ENCODE measurements at regions not wholly inside any gene's neighbourhood (a gene's known extent, or its start where the extent isn't known, plus 50 kb on each side); places are given as distances from the start of the nearest gene placed in this dataset.

DNA sequence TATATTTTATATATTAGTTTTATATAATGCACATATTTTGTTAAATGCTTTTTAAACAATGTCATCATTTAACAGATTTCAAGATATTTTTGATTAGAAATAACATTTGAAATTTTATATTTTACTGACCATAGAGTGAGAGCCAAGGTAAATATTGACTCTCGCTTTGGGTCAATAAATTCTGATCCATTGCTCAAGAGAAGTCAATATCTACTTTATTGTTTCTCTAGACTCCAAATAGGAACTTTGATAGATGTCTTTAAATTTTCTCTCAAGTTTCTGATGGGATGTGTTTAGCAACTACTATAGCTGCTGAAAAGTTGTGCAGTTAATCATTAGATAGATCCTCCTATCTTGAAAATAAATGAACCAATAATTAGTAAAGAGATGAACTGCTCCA is 61.4 kb upstream of the ATXN7L3B start:
- TF ChIP-seq, protein P1, sequence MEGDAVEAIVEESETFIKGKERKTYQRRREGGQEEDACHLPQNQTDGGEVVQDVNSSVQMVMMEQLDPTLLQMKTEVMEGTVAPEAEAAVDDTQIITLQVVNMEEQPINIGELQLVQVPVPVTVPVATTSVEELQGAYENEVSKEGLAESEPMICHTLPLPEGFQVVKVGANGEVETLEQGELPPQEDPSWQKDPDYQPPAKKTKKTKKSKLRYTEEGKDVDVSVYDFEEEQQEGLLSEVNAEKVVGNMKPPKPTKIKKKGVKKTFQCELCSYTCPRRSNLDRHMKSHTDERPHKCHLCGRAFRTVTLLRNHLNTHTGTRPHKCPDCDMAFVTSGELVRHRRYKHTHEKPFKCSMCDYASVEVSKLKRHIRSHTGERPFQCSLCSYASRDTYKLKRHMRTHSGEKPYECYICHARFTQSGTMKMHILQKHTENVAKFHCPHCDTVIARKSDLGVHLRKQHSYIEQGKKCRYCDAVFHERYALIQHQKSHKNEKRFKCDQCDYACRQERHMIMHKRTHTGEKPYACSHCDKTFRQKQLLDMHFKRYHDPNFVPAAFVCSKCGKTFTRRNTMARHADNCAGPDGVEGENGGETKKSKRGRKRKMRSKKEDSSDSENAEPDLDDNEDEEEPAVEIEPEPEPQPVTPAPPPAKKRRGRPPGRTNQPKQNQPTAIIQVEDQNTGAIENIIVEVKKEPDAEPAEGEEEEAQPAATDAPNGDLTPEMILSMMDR (IDR thresholded peaks at IDR 0.05; ENCODE audit: extremely low read depth, insufficient read depth, missing control alignments), result no peak
- in situ Hi-C loops (cut with MboI; ENCODE audit: low pct_unique_long_range_greater_than_20kb, low sequenced_read_pairs, unreplicated experiment), result no loop called here
- DNase-seq (ENCODE audit: low spot score), result no peak

DNA sequence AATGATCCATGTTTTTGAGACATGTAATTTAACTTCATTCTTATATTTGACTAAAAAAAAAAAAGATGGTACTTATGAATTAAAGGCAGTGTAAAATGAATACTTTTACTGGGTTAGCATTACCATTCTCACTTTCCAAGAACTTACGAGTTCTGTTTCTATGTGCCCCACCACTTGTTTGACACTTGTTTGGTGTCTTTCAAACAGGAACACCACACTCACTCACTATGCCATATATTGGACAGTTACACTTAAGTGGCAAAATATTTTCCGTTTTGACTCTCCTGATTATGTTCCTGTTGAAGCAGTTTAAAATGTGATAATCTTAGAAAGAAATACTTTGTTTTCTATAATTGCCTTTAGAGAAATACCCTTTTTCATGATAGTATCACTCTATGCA is 56.6 kb upstream of the ATXN7L3B start:
- TF ChIP-seq, protein P1 (IDR thresholded peaks at IDR 0.05; ENCODE audit: extremely low read depth, insufficient read depth, missing control alignments), result no peak
- no peak for DNase-seq (ENCODE audit: low spot score)
- in situ Hi-C loops (cut with MboI; ENCODE audit: low pct_unique_long_range_greater_than_20kb, low sequenced_read_pairs, unreplicated experiment), result no loop called here

DNA sequence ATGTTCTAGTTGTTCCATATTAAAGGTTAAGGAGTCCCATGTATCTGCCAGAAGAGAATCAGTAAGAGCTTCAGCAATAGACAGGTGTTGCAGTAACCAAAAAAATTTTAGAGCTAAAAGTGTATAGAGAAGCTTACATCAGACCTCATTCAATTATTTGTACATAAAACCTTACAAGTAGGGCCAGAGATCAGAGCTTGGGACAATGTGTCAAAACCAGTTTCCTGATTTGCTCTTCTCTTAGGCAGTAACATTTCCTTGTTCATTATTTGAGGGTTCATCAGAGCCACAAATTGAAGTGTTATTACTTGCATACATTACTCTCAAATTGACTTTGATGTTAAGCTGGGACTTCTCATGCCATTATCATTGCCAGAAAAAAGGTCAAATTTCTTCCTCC is 55.5 kb upstream of the ATXN7L3B start:
- no peak for DNase-seq (ENCODE audit: low spot score)
- TF ChIP-seq, protein P1 (IDR thresholded peaks at IDR 0.05; ENCODE audit: extremely low read depth, insufficient read depth, missing control alignments), result no peak
- in situ Hi-C loops (cut with MboI; ENCODE audit: low pct_unique_long_range_greater_than_20kb, low sequenced_read_pairs, unreplicated experiment), result no loop called here

DNA sequence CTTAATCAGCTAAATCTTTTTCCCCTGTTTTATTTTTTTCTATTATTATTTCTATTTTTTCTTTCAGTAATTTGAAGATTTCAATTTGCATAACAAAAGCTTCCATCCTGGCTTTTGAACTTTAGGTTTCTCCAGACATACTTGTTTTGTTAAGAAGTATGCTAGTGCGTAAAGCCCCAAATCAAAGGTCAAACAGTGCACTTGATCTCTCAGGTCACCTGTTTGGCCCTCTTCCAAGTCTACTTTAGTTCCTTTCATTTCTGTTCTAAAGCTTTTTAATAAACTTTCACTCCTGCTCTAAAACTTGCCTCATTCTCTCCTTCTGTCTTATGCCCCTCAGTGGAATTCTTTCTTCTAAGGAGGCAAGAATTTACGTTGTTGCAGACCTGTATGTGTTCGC is 54.6 kb upstream of the ATXN7L3B start:
- DNase-seq (ENCODE audit: low spot score), result no peak
- in situ Hi-C loops (cut with MboI; ENCODE audit: low pct_unique_long_range_greater_than_20kb, low sequenced_read_pairs, unreplicated experiment), result no loop called here
- TF ChIP-seq, protein P1 (IDR thresholded peaks at IDR 0.05; ENCODE audit: extremely low read depth, insufficient read depth, missing control alignments), result no peak

Measured in GM13977 (cell line).